GM12891 (cell line): ENCODE measurements at regions not wholly inside any gene's neighbourhood (a gene's known extent, or its start where the extent isn't known, plus 50 kb on each side); places are given as distances from the start of the nearest gene placed in this dataset.
"Not testable (repeated sequence)": the region's sequence is repeated elsewhere in the genome, so short reads cannot be mapped to it uniquely, and the experiment has no call there.

Experiments used
- DNase-seq: peaks from one replicate; pipeline ENCODE4 v3.0.0; 2011; ENCODE audit warnings: low spot score; ENCODE audit not compliant: insufficient read length
- FAIRE-seq: peaks from 2 replicates; lab custom pipeline; 2011; peaks lifted over from hg19 to GRCh38; lab: Jason Lieb, UNC
- PAX5 ChIP-seq: IDR thresholded peaks from 2 replicates; pipeline ENCODE4 v1.6.1; 2011; ENCODE audit warnings: low read length, moderate library complexity, mild to moderate bottlenecking; ENCODE audit not compliant: insufficient read depth, severe bottlenecking
- POLR2A ChIP-seq: IDR thresholded peaks from 2 replicates; pipeline ENCODE4 v1.6.1; 2011; ENCODE audit warnings: low read depth, low read length, control low read depth
- POLR2AphosphoS5 ChIP-seq: IDR thresholded peaks from 2 replicates; pipeline ENCODE4 v1.6.1; 2011; ENCODE audit warnings: low read depth, low read length, control low read depth
- POU2F2 ChIP-seq: IDR thresholded peaks from 2 replicates; pipeline ENCODE4 v1.6.1; 2011; ENCODE audit warnings: low read depth, mild to moderate bottlenecking, control low read depth, low read length, moderate library complexity
- SPI1 ChIP-seq: IDR thresholded peaks from 2 replicates; pipeline ENCODE4 v1.6.1; 2011; ENCODE audit warnings: low read depth, low read length, control low read depth
- TAF1 ChIP-seq: IDR thresholded peaks from 2 replicates; pipeline ENCODE4 v1.6.1; 2011; ENCODE audit warnings: low read depth, low read length, control low read depth

GRCh38 chr4:183812567-183812966 lies 92.5 kb upstream of the STOX2 start:
- DNase-seq (no peak), FAIRE-seq (no peak)
- TF ChIP-seq POLR2AphosphoS5 (no peak), POLR2A (no peak), TAF1 (no peak), POU2F2 (no peak), PAX5 (no peak)

- FAIRE-seq, result no peak
- DNase-seq, result no peak
- TF ChIP-seq TAF1 (no peak), PAX5 (no peak), POLR2AphosphoS5 (no peak), POU2F2 (no peak), SPI1 (no peak), POLR2A (no peak)
These were observed 90.6 kb upstream of the STOX2 start for GRCh38 chr4:183814461-183814860.

- no peak for FAIRE-seq
- DNase-seq, result no peak
- TF ChIP-seq POU2F2, result no peak
- TF ChIP-seq POLR2A, result no peak
- no peak for TF ChIP-seq SPI1
- TF ChIP-seq PAX5, result no peak
These were observed 89.0 kb upstream of the STOX2 start for GRCh38 chr4:183816077-183816476.

- no peak for DNase-seq
- FAIRE-seq, result no peak
- TF ChIP-seq POU2F2, result no peak
- no peak for TF ChIP-seq POLR2A
- TF ChIP-seq TAF1, result no peak
- TF ChIP-seq PAX5, result no peak
- no peak for TF ChIP-seq SPI1
- no peak for TF ChIP-seq POLR2AphosphoS5
These were observed 88.1 kb upstream of the STOX2 start for GRCh38 chr4:183816882-183817509.

GRCh38 chr4:183818591-183818990 lies 86.5 kb upstream of the STOX2 start:
- not testable (repeated sequence) for FAIRE-seq, DNase-seq

- TF ChIP-seq TAF1 (no peak), PAX5 (no peak), POLR2AphosphoS5 (no peak), SPI1 (no peak), POU2F2 (no peak), POLR2A (no peak)
- no peak for FAIRE-seq
- no peak for DNase-seq
These were observed 83.8 kb upstream of the STOX2 start for GRCh38 chr4:183821076-183821853.

GRCh38 chr4:183823434-183823833 lies 81.7 kb upstream of the STOX2 start:
- no peak for DNase-seq
- no peak for FAIRE-seq

GRCh38 chr4:183825346-183825745 lies 79.8 kb upstream of the STOX2 start:
- TF ChIP-seq TAF1 (no peak), SPI1 (no peak)
- no peak for DNase-seq
- FAIRE-seq, result no peak

More at GRCh38 chr4:183823434-183823833, 81.7 kb upstream of the STOX2 start:
- TF ChIP-seq TAF1 (no peak), POLR2AphosphoS5 (no peak), POU2F2 (no peak), POLR2A (no peak), PAX5 (no peak)

GRCh38 chr4:183826461-183826860 lies 78.6 kb upstream of the STOX2 start:
- no peak for FAIRE-seq
- DNase-seq, result no peak
- no peak for TF ChIP-seq PAX5

- TF ChIP-seq POLR2A (no peak), PAX5 (no peak), TAF1 (no peak), POU2F2 (no peak), SPI1 (no peak), POLR2AphosphoS5 (no peak)
- DNase-seq (no peak), FAIRE-seq (no peak)
These were observed 77.0 kb upstream of the STOX2 start for GRCh38 chr4:183828125-183828524.
